Testis (tissue), 2 donors: ENCODE measurements at regions not wholly inside any gene's neighbourhood (a gene's known extent, or its start where the extent isn't known, plus 50 kb on each side); places are given as distances from the start of the nearest gene placed in this dataset.

Experiments used
- DNase-seq: peaks from one replicate; pipeline ENCODE4 v3.0.0-alpha.2; 2019
- H3K27ac ChIP-seq, 2 donors: fragments of 200-600 bp; sonication (generic); one replicate each; pipeline ENCODE4 v1.5.1; 2019
- H3K27me3 ChIP-seq: fragments of 200-600 bp; sonication (generic); one replicate; pipeline ENCODE4 v1.5.1; 2019
- H3K36me3 ChIP-seq: fragments of 200-600 bp; sonication (generic); one replicate; pipeline ENCODE4 v1.5.1; 2017; ENCODE audit warnings: low read depth; ENCODE audit errors: missing control alignments
- H3K4me1 ChIP-seq: fragments of 200-600 bp; sonication (generic); one replicate; pipeline ENCODE4 v1.5.1; 2019
- H3K4me3 ChIP-seq, 2 donors: fragments of 200-600 bp; sonication (generic); one replicate each; pipeline ENCODE4 v1.5.1; 2017 to 2019
- H3K9me3 ChIP-seq: fragments of 200-600 bp; sonication (generic); one replicate; pipeline ENCODE4 v1.5.1; 2017
- POLR2A ChIP-seq: fragments of 450-650 bp; IDR thresholded peaks from one replicate; pipeline ENCODE4 v1.6.1; 2017; ENCODE audit warnings: antibody characterized with exemption, mild to moderate bottlenecking, moderate library complexity
- WGBS, 2 donors: methylation state at CpG; one replicate each; pipeline ENCODE4 v1.1.5; 2018; 5-methylcytosine and 5-hydroxymethylcytosine counted together
- intact Hi-C: fragments of 100-400 bp; cut with DNase I; formaldehyde crosslinking; loops from one replicate; pipeline ENCODE4 v1.15.1; 2023; ENCODE audit warnings: low total_unique reads
- TF ChIP-seq, protein P1 (sequence below), 3 experiments: fragments of 450-650 bp in 2 of 3; fragments of 200-600 bp in 1 of 3; sonication (generic) in 1 of 3; IDR thresholded peaks; one replicate each; pipeline ENCODE4 v1.5.1; 2016 to 2019; ENCODE audit warnings: antibody characterized with exemption in 3 of 3, mild to moderate bottlenecking in 2 of 3, moderate library complexity in 1 of 3

DNA sequence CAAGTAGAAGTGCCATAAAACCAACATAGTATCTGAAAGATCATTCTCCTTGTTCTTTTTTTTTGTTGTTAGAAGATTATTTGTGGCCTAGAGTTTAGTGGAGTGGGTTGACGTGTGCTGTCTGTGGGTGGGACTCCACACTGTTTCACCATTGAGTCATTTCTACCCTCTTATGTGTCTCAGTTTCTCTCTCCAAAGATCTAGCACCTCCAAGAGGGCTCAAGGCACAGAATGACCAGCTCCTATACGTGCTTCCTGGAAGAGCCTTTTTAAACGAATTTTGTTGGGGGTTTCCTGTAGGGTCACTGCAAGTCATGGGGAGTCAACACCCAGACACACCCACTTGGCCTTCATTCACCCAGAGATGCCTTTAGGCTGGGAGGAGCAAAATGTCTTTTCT is 150.1 kb downstream of the KLF8 start:
- H3K4me3 ChIP-seq = no peak overlapping the region
- 48 to 50% methylated on average over 3 of the region's 3 CpGs for whole genome bisulfite sequencing, 2 donors
- no peak for DNase-seq
- H3K9me3 ChIP-seq = no peaks in the 10 kb centered on the region
- intact Hi-C loops = no loop called here
- TF ChIP-seq, protein P1, sequence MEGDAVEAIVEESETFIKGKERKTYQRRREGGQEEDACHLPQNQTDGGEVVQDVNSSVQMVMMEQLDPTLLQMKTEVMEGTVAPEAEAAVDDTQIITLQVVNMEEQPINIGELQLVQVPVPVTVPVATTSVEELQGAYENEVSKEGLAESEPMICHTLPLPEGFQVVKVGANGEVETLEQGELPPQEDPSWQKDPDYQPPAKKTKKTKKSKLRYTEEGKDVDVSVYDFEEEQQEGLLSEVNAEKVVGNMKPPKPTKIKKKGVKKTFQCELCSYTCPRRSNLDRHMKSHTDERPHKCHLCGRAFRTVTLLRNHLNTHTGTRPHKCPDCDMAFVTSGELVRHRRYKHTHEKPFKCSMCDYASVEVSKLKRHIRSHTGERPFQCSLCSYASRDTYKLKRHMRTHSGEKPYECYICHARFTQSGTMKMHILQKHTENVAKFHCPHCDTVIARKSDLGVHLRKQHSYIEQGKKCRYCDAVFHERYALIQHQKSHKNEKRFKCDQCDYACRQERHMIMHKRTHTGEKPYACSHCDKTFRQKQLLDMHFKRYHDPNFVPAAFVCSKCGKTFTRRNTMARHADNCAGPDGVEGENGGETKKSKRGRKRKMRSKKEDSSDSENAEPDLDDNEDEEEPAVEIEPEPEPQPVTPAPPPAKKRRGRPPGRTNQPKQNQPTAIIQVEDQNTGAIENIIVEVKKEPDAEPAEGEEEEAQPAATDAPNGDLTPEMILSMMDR (IDR thresholded peaks at IDR 0.05) = no peak
- no peak for TF ChIP-seq POLR2A
- H3K36me3 ChIP-seq = no peaks in the 10 kb centered on the region
- H3K27ac ChIP-seq = no peak overlapping the region
- H3K4me1 ChIP-seq = no peaks in the 10 kb centered on the region
- no peaks in the 10 kb centered on the region for H3K27me3 ChIP-seq

DNA sequence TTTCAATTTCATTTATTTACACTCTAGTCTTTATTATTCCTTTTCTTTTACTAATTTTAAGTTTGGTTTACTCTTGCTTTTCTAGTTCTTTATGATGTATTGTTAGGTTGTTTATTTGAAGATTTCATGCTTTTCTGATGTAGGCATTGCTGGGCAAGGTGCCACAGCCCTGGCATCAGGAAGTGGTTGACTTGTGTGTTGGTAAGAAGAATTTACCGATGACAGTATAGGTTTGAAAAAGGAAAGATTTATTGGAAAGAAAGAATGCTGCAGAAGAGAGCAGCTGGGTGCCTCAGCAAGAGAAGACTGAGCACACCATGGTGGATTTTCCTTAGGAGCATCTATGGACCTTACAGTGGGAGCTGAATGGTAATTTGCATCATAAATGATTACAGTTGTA is 153.2 kb downstream of the KLF8 start:
- Histone ChIP-seq H3K36me3 (no peaks in the 10 kb centered on the region), H3K27ac (no peak overlapping the region), H3K9me3 (no peaks in the 10 kb centered on the region), H3K27me3 (no peaks in the 10 kb centered on the region), H3K4me1 (no peaks in the 10 kb centered on the region), H3K4me3 (no peak overlapping the region)
- intact Hi-C loops = no loop called here
- WGBS, 2 donors = 59 to 71% methylated on average over 1 of the region's 1 CpG
- TF ChIP-seq POLR2A = no peak
- TF ChIP-seq, protein P1 (IDR thresholded peaks at IDR 0.05) = no peak
- no peak for DNase-seq

DNA sequence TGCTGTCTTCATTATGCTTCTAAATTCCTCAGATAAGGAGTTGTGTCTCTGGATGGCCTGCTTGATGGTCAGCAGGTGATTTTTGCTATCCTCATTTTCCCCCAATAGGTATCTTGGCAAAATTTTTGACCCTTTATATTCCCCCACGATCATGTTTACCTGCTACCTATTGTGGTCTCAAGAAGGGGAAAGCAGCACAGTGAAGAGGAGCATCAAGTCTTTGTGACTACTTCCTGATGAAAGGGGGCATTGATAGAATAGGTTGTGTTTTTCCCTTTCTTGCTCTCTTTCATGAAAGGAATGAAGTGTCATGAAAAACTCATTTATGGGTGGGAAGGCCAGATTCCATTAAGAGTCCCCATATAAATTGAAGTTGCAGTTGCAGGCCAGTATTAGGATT is 153.8 kb downstream of the KLF8 start:
- Histone ChIP-seq H3K27ac (no peak overlapping the region), H3K4me3 (no peak overlapping the region), H3K4me1 (no peaks in the 10 kb centered on the region), H3K36me3 (no peaks in the 10 kb centered on the region), H3K9me3 (no peaks in the 10 kb centered on the region), H3K27me3 (no peaks in the 10 kb centered on the region)
- intact Hi-C loops = no loop called here
- no peak for DNase-seq
- WGBS, 2 donors = 50 to 70% methylated on average over 1 of the region's 1 CpG
- no peak for TF ChIP-seq POLR2A
- TF ChIP-seq, protein P1 (IDR thresholded peaks at IDR 0.05) = no peak

DNA sequence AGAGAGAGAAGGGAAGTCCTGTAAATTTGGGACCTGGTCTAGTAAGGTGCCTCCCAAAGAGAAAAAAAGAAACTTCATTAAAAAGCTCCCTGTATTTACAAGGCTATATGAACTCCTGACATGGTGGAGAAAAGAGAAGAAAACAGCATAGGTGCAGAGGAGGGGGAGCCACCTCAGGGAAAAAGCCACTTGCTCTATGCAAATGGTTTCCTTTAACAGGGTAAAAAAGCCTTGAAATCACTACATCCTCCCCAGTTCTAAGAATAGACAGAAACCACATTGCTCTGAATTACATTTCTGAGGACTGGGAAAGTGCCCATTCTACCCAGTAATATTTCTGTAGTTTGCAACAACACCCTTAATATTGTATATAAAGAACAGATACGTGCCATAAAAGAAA is 165.5 kb downstream of the KLF8 start:
- intact Hi-C loops = no loop called here
- no peak for DNase-seq
- no peak for TF ChIP-seq POLR2A
- TF ChIP-seq, protein P1 (IDR thresholded peaks at IDR 0.05) = no peak
- Histone ChIP-seq H3K27me3 (no peaks in the 10 kb centered on the region), H3K4me1 (no peaks in the 10 kb centered on the region), H3K9me3 (no peaks in the 10 kb centered on the region), H3K4me3 (no peak overlapping the region), H3K27ac (no peak overlapping the region), H3K36me3 (no peaks in the 10 kb centered on the region)
- WGBS, 2 donors = 50 to 72% methylated on average over 1 of the region's 1 CpG

DNA sequence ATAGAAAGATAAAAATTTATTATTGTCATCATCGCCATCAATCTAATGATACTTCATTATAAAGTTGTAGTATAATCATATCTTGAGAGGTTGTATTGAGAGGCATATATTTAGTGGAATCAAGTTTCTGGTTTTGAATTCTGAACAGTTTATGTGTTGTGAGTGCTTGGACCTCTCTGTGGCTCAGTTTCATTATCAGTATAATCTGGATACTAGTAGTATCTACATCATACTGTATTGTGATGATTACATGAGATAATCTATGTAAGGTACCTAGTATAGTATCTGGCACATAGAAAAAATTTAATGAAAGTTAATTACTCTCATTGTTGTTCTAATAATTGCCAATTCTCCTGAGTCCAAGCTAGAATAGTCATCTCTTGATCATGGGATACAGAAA is 161.2 kb upstream of the UBQLN2 start:
- H3K27ac ChIP-seq = no peak overlapping the region
- H3K4me3 ChIP-seq = no peak overlapping the region
- no peak for DNase-seq
- no peaks in the 10 kb centered on the region for H3K4me1 ChIP-seq
- no peaks in the 10 kb centered on the region for H3K36me3 ChIP-seq
- intact Hi-C loops = no loop called here
- H3K27me3 ChIP-seq = no peaks in the 10 kb centered on the region
- TF ChIP-seq, protein P1 (IDR thresholded peaks at IDR 0.05) = no peak
- no peak for TF ChIP-seq POLR2A
- no peaks in the 10 kb centered on the region for H3K9me3 ChIP-seq
- WGBS, 2 donors = 71 to 73% methylated on average over 1 of the region's 1 CpG
